Adrenal gland (tissue), 9 donors: ENCODE measurements at regions not wholly inside any gene's neighbourhood (a gene's known extent, or its start where the extent isn't known, plus 50 kb on each side); places are given as distances from the start of the nearest gene placed in this dataset.

Experiments
- DNase-seq, 7 donors: peaks; one replicate each; pipeline ENCODE4 v3.0.0-alpha.2; 2019 to 2020
- H3K27ac ChIP-seq, 5 donors: fragments of 200-600 bp; sonication (generic) in 4 of 5; 1 replicate in 3 of 5; 2 replicates in 2 of 5; pipeline versions ENCODE4 v1.5.1 to v1.8.0; 2016 to 2020; ENCODE audit warnings: mild to moderate bottlenecking in 1 of 5
- H3K27me3 ChIP-seq: fragments of 200-600 bp; 2 replicates; pipeline ENCODE4 v1.8.0; 2021
- H3K36me3 ChIP-seq, 2 donors: fragments of 200-600 bp; replicated peaks in 1 of 2; 1 replicate in 1 of 2; 2 replicates in 1 of 2; pipeline versions ENCODE4 v1.5.1 to v1.8.0; 2018 to 2022
- H3K4me1 ChIP-seq, 2 donors: fragments of 200-600 bp; replicated peaks in 1 of 2; 1 replicate in 1 of 2; 2 replicates in 1 of 2; pipeline versions ENCODE4 v1.5.1 to v1.8.0; 2018 to 2021
- H3K4me3 ChIP-seq, 4 donors: fragments of 200-600 bp; sonication (generic) in 3 of 4; one replicate each; pipeline ENCODE4 v1.5.1; 2016 to 2018
- H3K9me3 ChIP-seq, 3 donors: fragments of 200-600 bp; sonication (generic) in 1 of 3; replicated peaks in 1 of 3; 1 replicate in 2 of 3; 2 replicates in 1 of 3; pipeline versions ENCODE4 v1.5.1 to v1.8.0; 2016 to 2021
- POLR2A ChIP-seq, 2 donors: fragments of 450-650 bp; IDR thresholded peaks; one replicate each; pipeline ENCODE4 v1.6.1; 2017; ENCODE audit warnings: antibody characterized with exemption in 2 of 2, mild to moderate bottlenecking in 2 of 2, moderate library complexity in 1 of 2
- WGBS, 4 donors: extraction: QIAGEN DNeasy Blood & Tissue Kit in 2 of 4; methylation state at CpG; one replicate each; pipeline versions ENCODE4 v1.1.5 to v1.1.7; 2013 to 2017; 5-methylcytosine and 5-hydroxymethylcytosine counted together
- intact Hi-C, 2 donors: fragments of 100-400 bp; cut with DNase I; formaldehyde crosslinking; loops; one replicate each; pipeline versions ENCODE4 v1.14.1 to v1.15.0; 2022 to 2023
- TF ChIP-seq, protein P1 (sequence below), 6 experiments: fragments of 450-650 bp in 4 of 6; fragments of 200-600 bp in 2 of 6; sonication (generic) in 1 of 6; IDR thresholded peaks; 1 replicate in 5 of 6; 2 replicates in 1 of 6; pipeline versions ENCODE4 v1.5.1 to v1.8.0; 2016 to 2021; ENCODE audit warnings: antibody characterized with exemption in 6 of 6, mild to moderate bottlenecking in 2 of 6, moderate library complexity in 1 of 6
- donor health status: healthy with polysubstance abuse.
- donor health status: Bipolar disorder and iron deficiency.
- donor health status: DM: yes; HTN: yes; CAD: no.
- donor health status: DM: no; HTN: no; CAD: no.
- donor health status: DM: no; HTN: no; CAD: no.

DNA sequence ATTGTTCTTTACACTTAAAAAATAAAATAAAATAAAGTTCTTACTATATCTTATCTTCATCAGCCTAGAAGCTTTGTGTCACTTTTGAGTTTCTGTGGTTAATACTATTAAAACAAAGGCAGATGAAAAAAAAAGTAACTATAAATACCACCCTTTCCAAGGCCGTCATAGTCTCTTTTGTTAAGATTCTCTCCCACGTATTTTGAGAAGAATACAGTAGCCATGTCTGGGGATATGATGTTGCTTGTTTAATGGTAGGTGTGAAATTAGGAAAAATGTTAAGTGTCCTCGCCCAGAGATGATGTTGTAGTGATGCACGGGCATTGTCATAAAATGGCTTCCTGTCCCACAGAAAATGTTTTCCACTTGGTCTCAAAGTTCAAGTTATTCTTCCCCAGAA, 223.9 kb downstream of the NEBL start:
- no peak overlapping the region for H3K4me3 ChIP-seq
- no peaks in the 10 kb centered on the region for H3K36me3 ChIP-seq
- TF ChIP-seq, protein P1, sequence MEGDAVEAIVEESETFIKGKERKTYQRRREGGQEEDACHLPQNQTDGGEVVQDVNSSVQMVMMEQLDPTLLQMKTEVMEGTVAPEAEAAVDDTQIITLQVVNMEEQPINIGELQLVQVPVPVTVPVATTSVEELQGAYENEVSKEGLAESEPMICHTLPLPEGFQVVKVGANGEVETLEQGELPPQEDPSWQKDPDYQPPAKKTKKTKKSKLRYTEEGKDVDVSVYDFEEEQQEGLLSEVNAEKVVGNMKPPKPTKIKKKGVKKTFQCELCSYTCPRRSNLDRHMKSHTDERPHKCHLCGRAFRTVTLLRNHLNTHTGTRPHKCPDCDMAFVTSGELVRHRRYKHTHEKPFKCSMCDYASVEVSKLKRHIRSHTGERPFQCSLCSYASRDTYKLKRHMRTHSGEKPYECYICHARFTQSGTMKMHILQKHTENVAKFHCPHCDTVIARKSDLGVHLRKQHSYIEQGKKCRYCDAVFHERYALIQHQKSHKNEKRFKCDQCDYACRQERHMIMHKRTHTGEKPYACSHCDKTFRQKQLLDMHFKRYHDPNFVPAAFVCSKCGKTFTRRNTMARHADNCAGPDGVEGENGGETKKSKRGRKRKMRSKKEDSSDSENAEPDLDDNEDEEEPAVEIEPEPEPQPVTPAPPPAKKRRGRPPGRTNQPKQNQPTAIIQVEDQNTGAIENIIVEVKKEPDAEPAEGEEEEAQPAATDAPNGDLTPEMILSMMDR (IDR thresholded peaks at IDR 0.05) = no peak
- no peak for TF ChIP-seq POLR2A (IDR thresholded peaks at IDR 0.05)
- intact Hi-C loops = no loop called here
- H3K27me3 ChIP-seq = no peaks in the 10 kb centered on the region
- 58 to 71% (median 65%) methylated on average over 4 of the region's 4 CpGs for WGBS, 4 donors
- no peak overlapping the region for H3K27ac ChIP-seq
- no peaks in the 10 kb centered on the region for H3K9me3 ChIP-seq
- DNase-seq = no peak
- H3K4me1 ChIP-seq = no peaks in the 10 kb centered on the region

DNA sequence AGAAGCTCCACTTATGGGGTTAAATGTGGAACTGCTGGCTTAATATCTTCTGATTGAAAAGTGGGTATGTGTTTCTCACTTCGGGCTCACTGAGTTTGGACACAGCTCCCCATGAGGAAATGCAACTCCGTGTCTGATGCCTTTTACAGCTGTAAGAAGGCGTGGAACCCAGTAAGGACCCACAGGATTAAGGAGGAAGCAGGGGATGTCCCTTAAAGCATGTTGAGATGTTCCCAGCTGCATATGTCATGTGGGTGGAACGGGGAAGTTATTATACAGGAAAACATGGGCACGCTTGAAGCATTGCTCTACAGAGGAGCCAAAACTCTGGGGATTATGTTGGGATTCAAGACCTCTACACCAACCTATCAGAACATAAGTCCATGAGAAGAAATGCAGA, 224.4 kb downstream of the NEBL start:
- H3K4me3 ChIP-seq = no peak overlapping the region
- no peaks in the 10 kb centered on the region for H3K27me3 ChIP-seq
- TF ChIP-seq POLR2A (IDR thresholded peaks at IDR 0.05) = no peak
- TF ChIP-seq, protein P1 (IDR thresholded peaks at IDR 0.05) = no peak
- no peaks in the 10 kb centered on the region for H3K9me3 ChIP-seq
- intact Hi-C loops = no loop called here
- WGBS, 4 donors = 78 to 86% (median 81%) methylated on average over 5 of the region's 5 CpGs
- DNase-seq = no peak
- no peak overlapping the region for H3K27ac ChIP-seq
- H3K36me3 ChIP-seq = no peaks in the 10 kb centered on the region
- H3K4me1 ChIP-seq = no peaks in the 10 kb centered on the region

DNA sequence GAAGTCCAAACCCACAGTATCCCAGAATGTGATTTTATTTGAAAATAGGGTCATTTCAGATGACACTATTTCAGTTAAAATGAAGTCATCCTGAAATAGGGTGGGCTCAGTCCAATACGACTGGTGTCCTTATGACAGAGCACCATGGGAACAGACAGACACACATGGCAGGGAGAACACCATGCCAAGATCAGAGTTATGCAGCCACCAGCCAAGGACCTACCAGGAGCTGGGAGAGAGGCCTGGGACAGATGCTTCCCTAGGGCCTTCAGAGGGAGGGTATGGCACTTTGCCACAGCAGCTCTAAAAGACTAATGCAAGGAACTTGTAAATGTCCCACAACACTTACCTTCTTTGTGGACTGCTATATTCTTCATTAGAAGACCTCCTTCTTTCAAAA, 226.5 kb downstream of the NEBL start:
- H3K4me3 ChIP-seq = no peak overlapping the region
- H3K4me1 ChIP-seq = no peaks in the 10 kb centered on the region
- no peak overlapping the region for H3K27ac ChIP-seq
- H3K9me3 ChIP-seq = no peaks in the 10 kb centered on the region
- DNase-seq = no peak
- H3K27me3 ChIP-seq = no peaks in the 10 kb centered on the region
- intact Hi-C loops = no loop called here
- H3K36me3 ChIP-seq = no peaks in the 10 kb centered on the region
- no peak for TF ChIP-seq POLR2A (IDR thresholded peaks at IDR 0.05)
- TF ChIP-seq, protein P1 (IDR thresholded peaks at IDR 0.05) = no peak
- WGBS, 4 donors = 69 to 100% (median 86%) methylated on average over 1 of the region's 1 CpG

DNA sequence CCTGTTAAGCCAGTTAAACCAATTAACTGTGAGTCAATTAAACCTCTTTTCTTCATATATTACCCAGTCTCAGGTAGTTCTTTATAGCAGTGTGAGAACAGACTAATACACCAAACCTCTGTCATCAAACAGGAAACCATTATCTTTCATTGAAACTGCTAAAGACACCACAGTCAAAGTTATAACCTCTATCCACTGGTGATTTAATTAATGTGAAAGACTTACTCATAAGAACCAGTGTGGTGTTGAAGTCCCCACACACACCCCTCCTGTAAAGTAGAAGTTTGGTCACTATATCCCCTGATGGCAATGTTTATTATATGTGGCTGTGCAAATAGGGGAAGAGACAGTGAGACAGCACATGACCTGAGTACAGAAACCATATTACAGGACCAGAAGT, 228.1 kb downstream of the NEBL start:
- Histone ChIP-seq H3K4me1 (no peaks in the 10 kb centered on the region), H3K4me3 (no peak overlapping the region), H3K27ac (no peak overlapping the region), H3K9me3 (no peaks in the 10 kb centered on the region), H3K27me3 (no peaks in the 10 kb centered on the region), H3K36me3 (no peaks in the 10 kb centered on the region)
- TF ChIP-seq, protein P1 (IDR thresholded peaks at IDR 0.05) = no peak
- TF ChIP-seq POLR2A (IDR thresholded peaks at IDR 0.05) = no peak
- intact Hi-C loops = no loop called here
- no peak for DNase-seq
